ENCODE measurements at regions not wholly inside any gene's neighbourhood (a gene's known extent, or its start where the extent isn't known, plus 50 kb on each side); places are given as distances from the start of the nearest gene placed in this dataset.

- no peaks in the 10 kb centered on the region for H3K4me1 Mint-ChIP-seq (ENCODE audit: unreplicated experiment)
- H3K27me3 Mint-ChIP-seq = no peaks in the 10 kb centered on the region
- TF ChIP-seq CTCF (conservative IDR thresholded peaks at IDR 0.05) = no peak
- no peaks in the 10 kb centered on the region for H3K36me3 Mint-ChIP-seq
- H3K9me3 Mint-ChIP-seq = no peaks in the 10 kb centered on the region
- H3K27ac Mint-ChIP-seq = no peak overlapping the region
- no peak for DNase-seq (ENCODE audit: extremely low spot score, unreplicated experiment)
- no peak overlapping the region for H3K4me3 Mint-ChIP-seq
Observed at GRCh38 chr21:16137106-16137505, 407.3 kb downstream of the USP25 start.

- Mint-ChIP-seq H3K4me1 (ENCODE audit: unreplicated experiment) (peaks cover 11% of the 10 kb centered on the region), H3K4me3 (no peak overlapping the region), H3K36me3 (peaks cover 4% of the 10 kb centered on the region), H3K27me3 (no peaks in the 10 kb centered on the region), H3K27ac (no peak overlapping the region), H3K9me3 (no peaks in the 10 kb centered on the region)
- DNase-seq (ENCODE audit: extremely low spot score, unreplicated experiment) = no peak
- no peak for TF ChIP-seq CTCF (conservative IDR thresholded peaks at IDR 0.05)
Observed at GRCh38 chr21:16145052-16145451, 415.3 kb downstream of the USP25 start.

GRCh38 chr21:16145479-16145878 lies 415.7 kb downstream of the USP25 start:
- no peaks in the 10 kb centered on the region for H3K9me3 Mint-ChIP-seq
- H3K4me1 Mint-ChIP-seq (ENCODE audit: unreplicated experiment) = peaks cover 11% of the 10 kb centered on the region
- H3K4me3 Mint-ChIP-seq = no peak overlapping the region
- no peak for TF ChIP-seq CTCF (conservative IDR thresholded peaks at IDR 0.05)
- H3K36me3 Mint-ChIP-seq = peaks cover 4% of the 10 kb centered on the region
- no peaks in the 10 kb centered on the region for H3K27me3 Mint-ChIP-seq
- DNase-seq (ENCODE audit: extremely low spot score, unreplicated experiment) = no peak
- H3K27ac Mint-ChIP-seq = no peak overlapping the region

- H3K9me3 Mint-ChIP-seq = no peaks in the 10 kb centered on the region
- H3K27me3 Mint-ChIP-seq = no peaks in the 10 kb centered on the region
- no peak overlapping the region for H3K27ac Mint-ChIP-seq
- H3K4me3 Mint-ChIP-seq = no peak overlapping the region
- no peak for TF ChIP-seq CTCF (conservative IDR thresholded peaks at IDR 0.05)
- H3K4me1 Mint-ChIP-seq (ENCODE audit: unreplicated experiment) = no peaks in the 10 kb centered on the region
- no peak for DNase-seq (ENCODE audit: extremely low spot score, unreplicated experiment)
- H3K36me3 Mint-ChIP-seq = no peaks in the 10 kb centered on the region
Observed at GRCh38 chr21:16154321-16154720, 424.5 kb downstream of the USP25 start.

- DNase-seq (ENCODE audit: extremely low spot score, unreplicated experiment) = no peak
- no peak overlapping the region for H3K4me3 Mint-ChIP-seq
- no peaks in the 10 kb centered on the region for H3K36me3 Mint-ChIP-seq
- TF ChIP-seq CTCF (conservative IDR thresholded peaks at IDR 0.05) = no peak
- H3K9me3 Mint-ChIP-seq = no peaks in the 10 kb centered on the region
- H3K27me3 Mint-ChIP-seq = no peaks in the 10 kb centered on the region
- no peaks in the 10 kb centered on the region for H3K4me1 Mint-ChIP-seq (ENCODE audit: unreplicated experiment)
- no peak overlapping the region for H3K27ac Mint-ChIP-seq
Observed at GRCh38 chr21:16154951-16155635, 425.3 kb downstream of the USP25 start.

All from type B pancreatic cell (in vitro differentiated cells).